LNCaP clone FGC (cell line): ENCODE measurements at regions not wholly inside any gene's neighbourhood (a gene's known extent, or its start where the extent isn't known, plus 50 kb on each side); places are given as distances from the start of the nearest gene placed in this dataset.

Experiments used
- DNase-seq: peaks from one replicate; pipeline ENCODE4 v3.0.0-alpha.2; 2011; ENCODE audit warnings: low read depth
- H3K4me3 ChIP-seq: 2 replicates; pipeline ENCODE4 v1.5.1; 2011; ENCODE audit warnings: mild to moderate bottlenecking, low read depth, low read length, control low read depth
- TF ChIP-seq, protein P1 (sequence below): IDR thresholded peaks from 2 replicates; pipeline ENCODE4 v1.5.1; 2012; ENCODE audit warnings: mild to moderate bottlenecking; ENCODE audit not compliant: control insufficient read depth, insufficient read depth; ENCODE audit errors: extremely low read depth

GRCh38 chr1:239892602-239893001, 199.1 kb upstream of the FMN2 start:
- TF ChIP-seq, protein P1, sequence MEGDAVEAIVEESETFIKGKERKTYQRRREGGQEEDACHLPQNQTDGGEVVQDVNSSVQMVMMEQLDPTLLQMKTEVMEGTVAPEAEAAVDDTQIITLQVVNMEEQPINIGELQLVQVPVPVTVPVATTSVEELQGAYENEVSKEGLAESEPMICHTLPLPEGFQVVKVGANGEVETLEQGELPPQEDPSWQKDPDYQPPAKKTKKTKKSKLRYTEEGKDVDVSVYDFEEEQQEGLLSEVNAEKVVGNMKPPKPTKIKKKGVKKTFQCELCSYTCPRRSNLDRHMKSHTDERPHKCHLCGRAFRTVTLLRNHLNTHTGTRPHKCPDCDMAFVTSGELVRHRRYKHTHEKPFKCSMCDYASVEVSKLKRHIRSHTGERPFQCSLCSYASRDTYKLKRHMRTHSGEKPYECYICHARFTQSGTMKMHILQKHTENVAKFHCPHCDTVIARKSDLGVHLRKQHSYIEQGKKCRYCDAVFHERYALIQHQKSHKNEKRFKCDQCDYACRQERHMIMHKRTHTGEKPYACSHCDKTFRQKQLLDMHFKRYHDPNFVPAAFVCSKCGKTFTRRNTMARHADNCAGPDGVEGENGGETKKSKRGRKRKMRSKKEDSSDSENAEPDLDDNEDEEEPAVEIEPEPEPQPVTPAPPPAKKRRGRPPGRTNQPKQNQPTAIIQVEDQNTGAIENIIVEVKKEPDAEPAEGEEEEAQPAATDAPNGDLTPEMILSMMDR = no peak
- no peak for DNase-seq

GRCh38 chr1:239893127-239893731, 198.5 kb upstream of the FMN2 start:
- peak; percentile 31 for DNase-seq
- no peak overlapping the region for H3K4me3 ChIP-seq
- TF ChIP-seq, protein P1 = no peak

More at GRCh38 chr1:239892602-239893001, 199.1 kb upstream of the FMN2 start:
- no peak overlapping the region for H3K4me3 ChIP-seq

DNA sequence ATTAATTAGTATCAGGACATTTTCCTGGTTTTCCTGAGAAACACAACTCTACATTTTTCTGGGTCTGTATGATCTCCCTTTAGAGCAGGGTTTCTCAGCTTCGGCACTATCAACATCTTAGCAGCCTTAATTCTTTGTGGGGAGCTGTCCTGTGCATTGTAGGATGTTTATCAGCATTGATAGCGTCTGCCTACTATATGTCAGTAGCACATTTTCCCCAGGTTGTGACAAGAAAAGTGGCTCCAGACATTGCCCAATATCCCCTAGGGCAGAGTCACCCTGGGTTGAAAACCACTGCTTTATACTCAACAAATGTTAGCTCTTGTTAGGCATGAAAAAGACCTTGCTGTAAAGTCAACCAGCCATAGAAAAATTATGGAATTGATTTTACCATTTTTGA, 195.1 kb upstream of the FMN2 start:
- TF ChIP-seq, protein P1 = no peak
- no peak for DNase-seq
- H3K4me3 ChIP-seq = no peak overlapping the region

DNA sequence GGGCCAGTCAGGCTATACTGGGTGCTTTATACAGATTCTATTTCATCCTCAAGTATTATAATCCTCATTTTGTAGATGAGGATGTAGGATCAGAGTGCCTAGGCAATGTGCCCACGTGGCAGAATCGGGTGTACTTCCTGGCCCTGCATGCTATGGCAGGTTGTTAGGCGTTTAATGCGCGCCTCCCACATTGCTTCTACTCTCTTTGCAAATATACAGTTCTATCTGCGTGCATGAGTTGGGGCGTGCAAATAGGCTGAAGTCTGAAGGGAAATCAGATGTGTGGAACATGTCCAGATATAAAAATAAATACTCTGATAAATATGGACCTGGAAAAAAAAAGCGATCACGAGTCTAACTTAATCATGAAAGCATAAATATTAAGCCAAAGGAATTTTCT, 194.7 kb upstream of the FMN2 start:
- DNase-seq = no peak
- H3K4me3 ChIP-seq = no peak overlapping the region
- TF ChIP-seq, protein P1 = no peak

GRCh38 chr1:239897458-239897857, 194.2 kb upstream of the FMN2 start:
- no peak for DNase-seq
- no peak overlapping the region for H3K4me3 ChIP-seq
- TF ChIP-seq, protein P1 = no peak

- TF ChIP-seq, protein P1 = peak; percentile 95
- peak; percentile 84 for DNase-seq
- no peak overlapping the region for H3K4me3 ChIP-seq
Observed at GRCh38 chr1:239898062-239898730, 193.5 kb upstream of the FMN2 start.

DNA sequence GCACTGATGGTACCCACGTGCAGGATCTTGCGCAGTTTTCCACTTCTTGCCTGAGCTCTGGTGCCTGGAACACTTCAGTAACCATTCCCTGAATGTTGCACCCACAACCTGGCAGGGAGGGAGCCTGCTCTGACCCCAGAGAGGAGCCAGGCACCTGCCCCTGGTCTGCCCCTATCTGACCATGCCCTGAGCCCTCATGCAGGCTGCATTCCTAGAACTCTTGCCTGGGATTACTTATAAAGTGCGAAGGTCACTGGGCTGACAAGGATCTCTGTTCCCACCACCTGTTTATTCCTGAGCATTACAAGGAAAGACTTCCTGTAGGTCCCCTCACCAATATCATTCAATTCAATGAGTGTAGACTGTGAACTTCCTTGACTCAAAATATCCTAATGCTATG, 191.9 kb upstream of the FMN2 start:
- H3K4me3 ChIP-seq = no peak overlapping the region
- no peak for DNase-seq
- TF ChIP-seq, protein P1 = 0 out of 2 replicates have a peak, but pooled peaks have one; percentile 3
